ENCODE measurements at regions not wholly inside any gene's neighbourhood (a gene's known extent, or its start where the extent isn't known, plus 50 kb on each side); places are given as distances from the start of the nearest gene placed in this dataset.

DNA sequence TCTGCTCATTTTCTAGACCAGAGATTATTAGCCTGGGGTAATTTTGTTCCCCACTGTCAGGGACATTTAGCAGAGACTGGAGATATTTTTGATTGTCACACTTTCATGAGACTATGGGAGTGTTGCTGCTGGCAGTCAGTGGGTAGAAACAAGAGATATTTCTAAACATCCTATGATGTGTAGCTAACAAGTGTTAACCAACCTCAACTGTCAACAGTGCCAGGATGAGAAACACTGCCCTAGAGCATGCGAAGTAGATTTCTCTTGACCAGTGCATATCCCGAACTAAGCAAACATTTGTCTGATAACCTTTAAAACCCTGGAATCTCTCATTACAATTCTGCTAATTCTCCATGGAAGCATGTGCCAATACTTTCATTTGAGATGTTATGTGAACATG is 607.4 kb upstream of the TMPRSS15 start:
- H3K4me3 ChIP-seq: no peak overlapping the region
- H3K36me3 ChIP-seq (ENCODE audit: control insufficient read depth, insufficient read depth, low read length): no peaks in the 10 kb centered on the region
- in situ Hi-C loops (cut with MboI): no loop called here
- no peaks in the 10 kb centered on the region for H3K9me1 ChIP-seq (ENCODE audit: control insufficient read depth, insufficient read depth, low read length)
- FAIRE-seq: no peak
- WGBS (ENCODE audit: insufficient coverage, low coverage, missing lambda C conversion rate): 5% methylated on average over 2 of the region's 2 CpGs
- no peak for DNase-seq (ENCODE audit: extremely low read depth in 1 of 4, low spot score in 3 of 4)
- H4K20me1 ChIP-seq (replicated peaks; ENCODE audit: control insufficient read depth, insufficient read depth, low read length): no peaks in the 10 kb centered on the region
- POLR2A ChIA-PET: no interaction called here
- intact Hi-C loops (cut with micrococcal nuclease): no loop called here
- no peaks in the 10 kb centered on the region for H3K4me1 ChIP-seq (replicated peaks in 1 of 2; ENCODE audit: control insufficient read depth in 2 of 2, insufficient read depth in 2 of 2, low read length in 2 of 2)
- no peaks in the 10 kb centered on the region for H3K9me3 ChIP-seq (replicated peaks; ENCODE audit: control insufficient read depth, insufficient read depth, low read depth, low read length)
- no peaks in the 10 kb centered on the region for H3K27me3 ChIP-seq (ENCODE audit: control insufficient read depth in 2 of 2, insufficient read depth in 2 of 2, low read length in 2 of 2)
- H3K4me2 ChIP-seq (ENCODE audit: insufficient read depth, low read length): no peak overlapping the region
- H2AFZ ChIP-seq (ENCODE audit: low read depth, low read length): no peak overlapping the region
- no peak for ATAC-seq
- H3K79me2 ChIP-seq (ENCODE audit: control insufficient read depth, insufficient read depth, low read length): no peaks in the 10 kb centered on the region
- no TSS peak for BruUV-seq (replicated peaks)
- CTCF ChIA-PET (ENCODE audit: low intra/inter-chr PET ratio): no interaction called here
- TF ChIP-seq RFX1 (IDR thresholded peaks at IDR 0.05): no peak
- TF ChIP-seq ZBTB17 (CRISPR knock-in tag; IDR thresholded peaks at IDR 0.05): no peak
- TF ChIP-seq, protein P1, sequence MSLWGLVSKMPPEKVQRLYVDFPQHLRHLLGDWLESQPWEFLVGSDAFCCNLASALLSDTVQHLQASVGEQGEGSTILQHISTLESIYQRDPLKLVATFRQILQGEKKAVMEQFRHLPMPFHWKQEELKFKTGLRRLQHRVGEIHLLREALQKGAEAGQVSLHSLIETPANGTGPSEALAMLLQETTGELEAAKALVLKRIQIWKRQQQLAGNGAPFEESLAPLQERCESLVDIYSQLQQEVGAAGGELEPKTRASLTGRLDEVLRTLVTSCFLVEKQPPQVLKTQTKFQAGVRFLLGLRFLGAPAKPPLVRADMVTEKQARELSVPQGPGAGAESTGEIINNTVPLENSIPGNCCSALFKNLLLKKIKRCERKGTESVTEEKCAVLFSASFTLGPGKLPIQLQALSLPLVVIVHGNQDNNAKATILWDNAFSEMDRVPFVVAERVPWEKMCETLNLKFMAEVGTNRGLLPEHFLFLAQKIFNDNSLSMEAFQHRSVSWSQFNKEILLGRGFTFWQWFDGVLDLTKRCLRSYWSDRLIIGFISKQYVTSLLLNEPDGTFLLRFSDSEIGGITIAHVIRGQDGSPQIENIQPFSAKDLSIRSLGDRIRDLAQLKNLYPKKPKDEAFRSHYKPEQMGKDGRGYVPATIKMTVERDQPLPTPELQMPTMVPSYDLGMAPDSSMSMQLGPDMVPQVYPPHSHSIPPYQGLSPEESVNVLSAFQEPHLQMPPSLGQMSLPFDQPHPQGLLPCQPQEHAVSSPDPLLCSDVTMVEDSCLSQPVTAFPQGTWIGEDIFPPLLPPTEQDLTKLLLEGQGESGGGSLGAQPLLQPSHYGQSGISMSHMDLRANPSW (CRISPR knock-in tag; IDR thresholded peaks at IDR 0.05): no peak
- TF ChIP-seq, protein P2, sequence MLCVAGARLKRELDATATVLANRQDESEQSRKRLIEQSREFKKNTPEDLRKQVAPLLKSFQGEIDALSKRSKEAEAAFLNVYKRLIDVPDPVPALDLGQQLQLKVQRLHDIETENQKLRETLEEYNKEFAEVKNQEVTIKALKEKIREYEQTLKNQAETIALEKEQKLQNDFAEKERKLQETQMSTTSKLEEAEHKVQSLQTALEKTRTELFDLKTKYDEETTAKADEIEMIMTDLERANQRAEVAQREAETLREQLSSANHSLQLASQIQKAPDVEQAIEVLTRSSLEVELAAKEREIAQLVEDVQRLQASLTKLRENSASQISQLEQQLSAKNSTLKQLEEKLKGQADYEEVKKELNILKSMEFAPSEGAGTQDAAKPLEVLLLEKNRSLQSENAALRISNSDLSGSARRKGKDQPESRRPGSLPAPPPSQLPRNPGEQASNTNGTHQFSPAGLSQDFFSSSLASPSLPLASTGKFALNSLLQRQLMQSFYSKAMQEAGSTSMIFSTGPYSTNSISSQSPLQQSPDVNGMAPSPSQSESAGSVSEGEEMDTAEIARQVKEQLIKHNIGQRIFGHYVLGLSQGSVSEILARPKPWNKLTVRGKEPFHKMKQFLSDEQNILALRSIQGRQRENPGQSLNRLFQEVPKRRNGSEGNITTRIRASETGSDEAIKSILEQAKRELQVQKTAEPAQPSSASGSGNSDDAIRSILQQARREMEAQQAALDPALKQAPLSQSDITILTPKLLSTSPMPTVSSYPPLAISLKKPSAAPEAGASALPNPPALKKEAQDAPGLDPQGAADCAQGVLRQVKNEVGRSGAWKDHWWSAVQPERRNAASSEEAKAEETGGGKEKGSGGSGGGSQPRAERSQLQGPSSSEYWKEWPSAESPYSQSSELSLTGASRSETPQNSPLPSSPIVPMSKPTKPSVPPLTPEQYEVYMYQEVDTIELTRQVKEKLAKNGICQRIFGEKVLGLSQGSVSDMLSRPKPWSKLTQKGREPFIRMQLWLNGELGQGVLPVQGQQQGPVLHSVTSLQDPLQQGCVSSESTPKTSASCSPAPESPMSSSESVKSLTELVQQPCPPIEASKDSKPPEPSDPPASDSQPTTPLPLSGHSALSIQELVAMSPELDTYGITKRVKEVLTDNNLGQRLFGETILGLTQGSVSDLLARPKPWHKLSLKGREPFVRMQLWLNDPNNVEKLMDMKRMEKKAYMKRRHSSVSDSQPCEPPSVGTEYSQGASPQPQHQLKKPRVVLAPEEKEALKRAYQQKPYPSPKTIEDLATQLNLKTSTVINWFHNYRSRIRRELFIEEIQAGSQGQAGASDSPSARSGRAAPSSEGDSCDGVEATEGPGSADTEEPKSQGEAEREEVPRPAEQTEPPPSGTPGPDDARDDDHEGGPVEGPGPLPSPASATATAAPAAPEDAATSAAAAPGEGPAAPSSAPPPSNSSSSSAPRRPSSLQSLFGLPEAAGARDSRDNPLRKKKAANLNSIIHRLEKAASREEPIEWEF (CRISPR knock-in tag; IDR thresholded peaks at IDR 0.05): no peak
- no peak for TF ChIP-seq ZNF253 (CRISPR knock-in tag; conservative IDR thresholded peaks at IDR 0.05)
- no peak for TF ChIP-seq ZBTB8A (IDR thresholded peaks at IDR 0.05; ENCODE audit: partially characterized antibody)
- TF ChIP-seq, protein P3, sequence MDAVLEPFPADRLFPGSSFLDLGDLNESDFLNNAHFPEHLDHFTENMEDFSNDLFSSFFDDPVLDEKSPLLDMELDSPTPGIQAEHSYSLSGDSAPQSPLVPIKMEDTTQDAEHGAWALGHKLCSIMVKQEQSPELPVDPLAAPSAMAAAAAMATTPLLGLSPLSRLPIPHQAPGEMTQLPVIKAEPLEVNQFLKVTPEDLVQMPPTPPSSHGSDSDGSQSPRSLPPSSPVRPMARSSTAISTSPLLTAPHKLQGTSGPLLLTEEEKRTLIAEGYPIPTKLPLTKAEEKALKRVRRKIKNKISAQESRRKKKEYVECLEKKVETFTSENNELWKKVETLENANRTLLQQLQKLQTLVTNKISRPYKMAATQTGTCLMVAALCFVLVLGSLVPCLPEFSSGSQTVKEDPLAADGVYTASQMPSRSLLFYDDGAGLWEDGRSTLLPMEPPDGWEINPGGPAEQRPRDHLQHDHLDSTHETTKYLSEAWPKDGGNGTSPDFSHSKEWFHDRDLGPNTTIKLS (IDR thresholded peaks at IDR 0.05; ENCODE audit: borderline replicate concordance, low read depth): no peak
- TF ChIP-seq, protein P4, sequence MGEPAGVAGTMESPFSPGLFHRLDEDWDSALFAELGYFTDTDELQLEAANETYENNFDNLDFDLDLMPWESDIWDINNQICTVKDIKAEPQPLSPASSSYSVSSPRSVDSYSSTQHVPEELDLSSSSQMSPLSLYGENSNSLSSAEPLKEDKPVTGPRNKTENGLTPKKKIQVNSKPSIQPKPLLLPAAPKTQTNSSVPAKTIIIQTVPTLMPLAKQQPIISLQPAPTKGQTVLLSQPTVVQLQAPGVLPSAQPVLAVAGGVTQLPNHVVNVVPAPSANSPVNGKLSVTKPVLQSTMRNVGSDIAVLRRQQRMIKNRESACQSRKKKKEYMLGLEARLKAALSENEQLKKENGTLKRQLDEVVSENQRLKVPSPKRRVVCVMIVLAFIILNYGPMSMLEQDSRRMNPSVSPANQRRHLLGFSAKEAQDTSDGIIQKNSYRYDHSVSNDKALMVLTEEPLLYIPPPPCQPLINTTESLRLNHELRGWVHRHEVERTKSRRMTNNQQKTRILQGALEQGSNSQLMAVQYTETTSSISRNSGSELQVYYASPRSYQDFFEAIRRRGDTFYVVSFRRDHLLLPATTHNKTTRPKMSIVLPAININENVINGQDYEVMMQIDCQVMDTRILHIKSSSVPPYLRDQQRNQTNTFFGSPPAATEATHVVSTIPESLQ (CRISPR knock-in tag; IDR thresholded peaks at IDR 0.05): no peak
- no peak for TF ChIP-seq FOXK1 (CRISPR knock-in tag; IDR thresholded peaks at IDR 0.05; ENCODE audit: borderline replicate concordance)
- TF ChIP-seq NR2F6 (CRISPR knock-in tag; IDR thresholded peaks at IDR 0.05): no peak
- no peak for TF ChIP-seq CBX5 (IDR thresholded peaks at IDR 0.05; ENCODE audit: borderline replicate concordance, low read depth)
- TF ChIP-seq MCM5 (IDR thresholded peaks at IDR 0.05; ENCODE audit: low read depth): no peak
- H3K27ac ChIP-seq (ENCODE audit: extremely low read depth, low read depth, low read length): no peak overlapping the region
- no peak overlapping the region for H3K9ac ChIP-seq (ENCODE audit: insufficient read depth in 1 of 2, low read depth in 2 of 2, low read length in 2 of 2)

Measured in K562 (cell line).